ENCODE measurements at regions not wholly inside any gene's neighbourhood (a gene's known extent, or its start where the extent isn't known, plus 50 kb on each side); places are given as distances from the start of the nearest gene placed in this dataset.

GRCh38 chr2:17226941-17227490, 291.2 kb downstream of the RAD51AP2 start:
- TF ChIP-seq CTCF (IDR thresholded peaks at IDR 0.05; ENCODE audit: low read depth, low read length): no peak
- TF ChIP-seq POLR2A (IDR thresholded peaks at IDR 0.05; ENCODE audit: extremely low read depth, insufficient read length): no peak
